SU-DHL-6 (cell line): ENCODE measurements at regions not wholly inside any gene's neighbourhood (a gene's known extent, or its start where the extent isn't known, plus 50 kb on each side); places are given as distances from the start of the nearest gene placed in this dataset.

Experiments used
- H2AFZ ChIP-seq: fragments of 200-600 bp; sonication (generic); 2 replicates; pipeline ENCODE4 v1.6.1; 2014; ENCODE audit warnings: low read depth, mild to moderate bottlenecking, moderate library complexity, mixed read lengths, antibody characterized with exemption, low read length; ENCODE audit not compliant: severe bottlenecking
- H3F3A ChIP-seq: fragments of 200-600 bp; shearing (Covaris generic); 2 replicates; pipeline ENCODE4 v1.6.0; 2016; ENCODE audit warnings: antibody characterized with exemption, mild to moderate bottlenecking; ENCODE audit not compliant: insufficient read depth
- H3K27ac ChIP-seq: fragments of 200-600 bp; sonication (generic); 2 replicates; pipeline ENCODE4 v1.5.1; 2016; ENCODE audit warnings: low read depth, mild to moderate bottlenecking, low read length, moderate library complexity, mixed read lengths
- H3K27me3 ChIP-seq: fragments of 200-600 bp; sonication (generic), shearing (Covaris generic); 2 replicates; pipeline ENCODE4 v1.6.0; 2014; ENCODE audit warnings: mild to moderate bottlenecking, low read length
- H3K36me3 ChIP-seq: fragments of 200-600 bp; sonication (generic); 2 replicates; pipeline ENCODE4 v1.6.1; 2014; ENCODE audit warnings: mild to moderate bottlenecking, low read length, mixed read lengths
- H3K4me2 ChIP-seq: fragments of 300-600, 200-600 bp; shearing (Covaris generic), sonication (generic); 2 replicates; pipeline ENCODE4 v1.6.0; 2014; ENCODE audit warnings: low read length, low read depth, mild to moderate bottlenecking; ENCODE audit not compliant: poor library complexity, severe bottlenecking
- H3K4me3 ChIP-seq: fragments of 200-600 bp; sonication (generic); 2 replicates; pipeline ENCODE4 v1.5.1; 2014; ENCODE audit warnings: antibody characterized with exemption, low read length, mild to moderate bottlenecking, mixed read lengths; ENCODE audit not compliant: insufficient read depth, poor library complexity, severe bottlenecking
- H3K79me2 ChIP-seq: fragments of 200-600 bp; sonication (generic); 2 replicates; pipeline ENCODE4 v1.6.1; 2014; ENCODE audit warnings: mild to moderate bottlenecking, low read length, moderate library complexity; ENCODE audit not compliant: insufficient read depth
- H3K9ac ChIP-seq: fragments of 200-600 bp; sonication (generic); 2 replicates; pipeline ENCODE4 v1.7.0; 2014; ENCODE audit warnings: mild to moderate bottlenecking, low read length
- H3K9me2 ChIP-seq: fragments of 200-600 bp; sonication (generic); replicated peaks from 2 replicates; pipeline ENCODE4 v1.6.1; 2014; ENCODE audit warnings: low read length; ENCODE audit not compliant: insufficient read depth
- H3K9me3 ChIP-seq: fragments of 200-600 bp; sonication (generic); 2 replicates; pipeline ENCODE4 v1.6.1; 2014; ENCODE audit warnings: low read length, mixed read lengths; ENCODE audit not compliant: insufficient read depth
- H4K20me1 ChIP-seq: fragments of 200-600 bp; sonication (generic); 2 replicates; pipeline ENCODE4 v1.6.1; 2014; ENCODE audit warnings: low read depth, mild to moderate bottlenecking, antibody characterized with exemption, low read length, moderate library complexity, mixed read lengths
- CTCF ChIP-seq: fragments of 200-600 bp; sonication (generic); IDR thresholded peaks from one replicate; pipeline ENCODE4 v1.5.1; 2017; ENCODE audit warnings: antibody characterized with exemption, mild to moderate bottlenecking, low read length, moderate library complexity; ENCODE audit not compliant: insufficient read depth, poor library complexity, severe bottlenecking
- EZH2phosphoT487 ChIP-seq: fragments of 200-600 bp; sonication (generic), shearing (Covaris generic); conservative IDR thresholded peaks from 2 replicates; pipeline ENCODE4 v1.6.1; 2018; ENCODE audit warnings: mild to moderate bottlenecking, antibody characterized with exemption, low read length, moderate library complexity, mixed read lengths

DNA sequence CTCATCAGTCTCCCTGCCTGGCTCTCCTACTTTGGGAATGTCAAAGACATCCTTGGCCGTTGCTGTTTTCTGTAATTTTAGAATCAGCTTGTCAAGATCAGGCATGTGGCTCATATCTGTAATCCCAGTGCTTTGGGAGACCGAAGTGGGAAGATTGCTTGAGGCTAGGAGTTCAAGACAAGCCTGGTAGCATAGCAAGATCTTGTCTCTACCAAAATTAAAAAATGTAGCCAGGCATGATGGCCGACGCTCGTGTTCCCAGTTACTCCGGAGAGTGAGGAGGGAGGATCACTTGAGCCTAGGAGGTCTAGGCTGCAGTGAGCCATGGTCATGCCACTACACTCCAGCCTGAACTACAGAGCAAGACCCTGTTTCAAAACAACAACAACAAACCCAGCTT lies 144.0 kb upstream of the ATP10A start:
- TF ChIP-seq CTCF (no peak), EZH2phosphoT487 (no peak)
- Histone ChIP-seq H3K27me3 (no peaks in the 10 kb centered on the region), H4K20me1 (no peaks in the 10 kb centered on the region), H3K4me3 (no peak overlapping the region), H3K9me3 (no peaks in the 10 kb centered on the region), H3F3A (no peaks in the 10 kb centered on the region), H3K9ac (no peak overlapping the region), H3K27ac (no peak overlapping the region), H3K9me2 (no peaks in the 10 kb centered on the region), H3K36me3 (no peaks in the 10 kb centered on the region), H3K4me2 (no peak overlapping the region), H2AFZ (no peak overlapping the region), H3K79me2 (no peaks in the 10 kb centered on the region)

DNA sequence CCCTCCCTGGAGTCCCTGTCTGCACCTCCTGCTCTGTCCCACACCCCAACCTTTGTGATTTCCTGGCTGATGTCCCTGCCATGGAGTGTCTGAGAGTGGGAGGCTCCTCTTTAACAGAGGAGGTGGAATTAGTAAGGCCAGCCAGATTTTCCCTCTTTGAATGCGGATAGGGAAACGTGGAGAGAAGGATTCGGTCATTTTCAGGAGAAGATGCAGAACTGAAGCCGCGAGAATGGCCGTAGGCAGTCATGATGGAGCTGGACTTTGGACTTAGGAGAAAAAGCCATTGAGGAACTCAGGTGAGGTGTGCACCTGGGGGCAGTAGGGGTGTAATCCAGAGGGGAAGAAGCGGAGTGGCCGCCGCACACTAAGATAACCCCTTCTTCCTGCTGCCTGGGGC lies 138.1 kb upstream of the ATP10A start:
- no peaks in the 10 kb centered on the region for H3K9me2 ChIP-seq
- no peak overlapping the region for H3K4me3 ChIP-seq
- H3K79me2 ChIP-seq, result no peaks in the 10 kb centered on the region

DNA sequence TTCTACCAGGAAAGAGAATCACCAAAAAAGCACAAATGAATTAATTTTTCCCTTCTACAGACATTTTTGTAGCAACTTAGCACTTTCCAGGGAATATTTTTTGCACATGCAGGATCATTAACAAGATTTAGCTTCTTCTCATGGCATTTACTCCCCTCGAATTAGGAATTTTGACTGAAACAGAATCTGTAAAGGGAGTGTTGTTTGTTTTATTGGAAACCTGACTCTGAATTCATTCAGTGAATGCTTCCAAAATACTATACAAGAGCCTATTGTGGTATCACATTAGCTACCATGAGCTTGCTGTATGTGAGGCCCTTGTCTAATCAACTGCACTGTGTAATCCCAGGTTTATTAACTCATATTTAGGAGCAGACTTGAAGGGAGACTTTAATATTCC lies 130.4 kb upstream of the ATP10A start:
- no peak overlapping the region for H2AFZ ChIP-seq
- H3F3A ChIP-seq, result no peaks in the 10 kb centered on the region
- no peaks in the 10 kb centered on the region for H3K36me3 ChIP-seq
- no peak overlapping the region for H3K4me2 ChIP-seq
- H3K9me3 ChIP-seq, result no peaks in the 10 kb centered on the region
- H4K20me1 ChIP-seq, result no peaks in the 10 kb centered on the region
- H3K79me2 ChIP-seq, result no peaks in the 10 kb centered on the region
- TF ChIP-seq EZH2phosphoT487, result no peak
- no peak for TF ChIP-seq CTCF
- no peak overlapping the region for H3K9ac ChIP-seq
- no peaks in the 10 kb centered on the region for H3K27me3 ChIP-seq
- no peak overlapping the region for H3K4me3 ChIP-seq
- no peaks in the 10 kb centered on the region for H3K9me2 ChIP-seq
- H3K27ac ChIP-seq, result no peak overlapping the region

More for the DNA sequence above, 138.1 kb upstream of the ATP10A start:
- Histone ChIP-seq H3K4me2 (no peak overlapping the region), H3K36me3 (no peaks in the 10 kb centered on the region), H2AFZ (no peak overlapping the region), H3K9ac (no peak overlapping the region), H3K9me3 (no peaks in the 10 kb centered on the region), H3F3A (no peaks in the 10 kb centered on the region), H4K20me1 (no peaks in the 10 kb centered on the region), H3K27ac (no peak overlapping the region), H3K27me3 (no peaks in the 10 kb centered on the region)
- no peak for TF ChIP-seq CTCF
- no peak for TF ChIP-seq EZH2phosphoT487
